Transverse colon (tissue), 3 donors: ENCODE measurements at regions not wholly inside any gene's neighbourhood (a gene's known extent, or its start where the extent isn't known, plus 50 kb on each side); places are given as distances from the start of the nearest gene placed in this dataset.

Experiments used
- EP300 ChIP-seq: sonication (generic); formaldehyde crosslinking; IDR thresholded peaks from one replicate; pipeline ENCODE4 v1.6.1; 2017; ENCODE audit warnings: antibody characterized with exemption, low read depth
- POLR2A ChIP-seq: fragments of 450-650 bp; IDR thresholded peaks from one replicate; pipeline ENCODE4 v1.6.1; 2016; ENCODE audit warnings: antibody characterized with exemption, mild to moderate bottlenecking, moderate library complexity
- TF ChIP-seq, protein P1 (sequence below), 5 experiments: fragments of 200-600 bp in 3 of 5; fragments of 450-650 bp in 2 of 5; sonication (generic) in 3 of 5; IDR thresholded peaks; 1 replicate in 2 of 5; 2 replicates in 3 of 5; pipeline ENCODE4 v1.5.1; 2016 to 2017; ENCODE audit warnings: antibody characterized with exemption in 5 of 5, inconsistent platforms in 3 of 5, mild to moderate bottlenecking in 2 of 5, moderate library complexity in 1 of 5

GRCh38 chr1:80565406-80565805, 1235.3 kb upstream of the ADGRL2 start:
- TF ChIP-seq POLR2A, result no peak
- TF ChIP-seq, protein P1, sequence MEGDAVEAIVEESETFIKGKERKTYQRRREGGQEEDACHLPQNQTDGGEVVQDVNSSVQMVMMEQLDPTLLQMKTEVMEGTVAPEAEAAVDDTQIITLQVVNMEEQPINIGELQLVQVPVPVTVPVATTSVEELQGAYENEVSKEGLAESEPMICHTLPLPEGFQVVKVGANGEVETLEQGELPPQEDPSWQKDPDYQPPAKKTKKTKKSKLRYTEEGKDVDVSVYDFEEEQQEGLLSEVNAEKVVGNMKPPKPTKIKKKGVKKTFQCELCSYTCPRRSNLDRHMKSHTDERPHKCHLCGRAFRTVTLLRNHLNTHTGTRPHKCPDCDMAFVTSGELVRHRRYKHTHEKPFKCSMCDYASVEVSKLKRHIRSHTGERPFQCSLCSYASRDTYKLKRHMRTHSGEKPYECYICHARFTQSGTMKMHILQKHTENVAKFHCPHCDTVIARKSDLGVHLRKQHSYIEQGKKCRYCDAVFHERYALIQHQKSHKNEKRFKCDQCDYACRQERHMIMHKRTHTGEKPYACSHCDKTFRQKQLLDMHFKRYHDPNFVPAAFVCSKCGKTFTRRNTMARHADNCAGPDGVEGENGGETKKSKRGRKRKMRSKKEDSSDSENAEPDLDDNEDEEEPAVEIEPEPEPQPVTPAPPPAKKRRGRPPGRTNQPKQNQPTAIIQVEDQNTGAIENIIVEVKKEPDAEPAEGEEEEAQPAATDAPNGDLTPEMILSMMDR (IDR thresholded peaks at IDR 0.05), result no peak
- TF ChIP-seq EP300, result no peak
